ENCODE measurements at regions not wholly inside any gene's neighbourhood (a gene's known extent, or its start where the extent isn't known, plus 50 kb on each side); places are given as distances from the start of the nearest gene placed in this dataset.

GRCh38 chr16:52705122-52705521 lies 158.2 kb upstream of the TOX3 start:
- Histone ChIP-seq H3K27ac (no peak overlapping the region), H3K9me3 (no peaks in the 10 kb centered on the region), H3K4me3 (no peak overlapping the region), H3K4me1 (no peaks in the 10 kb centered on the region), H3K27me3 (no peaks in the 10 kb centered on the region), H3K36me3 (no peaks in the 10 kb centered on the region)
- no peak for TF ChIP-seq EP300 (IDR thresholded peaks at IDR 0.05)
- 35 to 54% methylated on average over 5 of the region's 5 CpGs for WGBS, 2 donors
- no peak for DNase-seq (ENCODE audit: low spot score in 2 of 2)

DNA sequence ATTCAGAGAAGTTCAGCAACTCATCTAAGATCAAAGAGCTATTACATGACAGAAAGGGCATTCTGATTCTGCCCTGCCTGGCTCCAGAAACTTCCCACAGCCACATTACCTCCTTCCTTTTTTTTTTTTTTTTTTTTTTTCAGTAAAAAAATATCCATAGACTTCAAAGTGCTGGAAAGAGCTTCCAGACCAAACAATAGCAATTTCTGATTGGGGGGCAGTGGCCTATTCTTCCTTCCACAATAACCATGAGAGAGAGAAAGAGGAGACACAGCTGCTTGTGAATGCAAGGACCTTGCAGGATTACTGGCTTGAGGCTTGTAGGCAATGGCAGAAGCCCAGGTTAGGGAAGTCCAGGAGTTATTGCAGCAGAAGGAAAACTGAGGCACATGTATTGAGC lies 151.0 kb upstream of the TOX3 start:
- Histone ChIP-seq H3K9me3 (peaks cover 0 to 8% (median 0%) of the 10 kb centered on the region in 4 donors), H3K27me3 (no peaks in the 10 kb centered on the region), H3K36me3 (no peaks in the 10 kb centered on the region), H3K4me1 (no peaks in the 10 kb centered on the region), H3K27ac (no peak overlapping the region), H3K4me3 (no peak overlapping the region)
- DNase-seq (ENCODE audit: low spot score in 2 of 2): no peak
- TF ChIP-seq, protein P1, sequence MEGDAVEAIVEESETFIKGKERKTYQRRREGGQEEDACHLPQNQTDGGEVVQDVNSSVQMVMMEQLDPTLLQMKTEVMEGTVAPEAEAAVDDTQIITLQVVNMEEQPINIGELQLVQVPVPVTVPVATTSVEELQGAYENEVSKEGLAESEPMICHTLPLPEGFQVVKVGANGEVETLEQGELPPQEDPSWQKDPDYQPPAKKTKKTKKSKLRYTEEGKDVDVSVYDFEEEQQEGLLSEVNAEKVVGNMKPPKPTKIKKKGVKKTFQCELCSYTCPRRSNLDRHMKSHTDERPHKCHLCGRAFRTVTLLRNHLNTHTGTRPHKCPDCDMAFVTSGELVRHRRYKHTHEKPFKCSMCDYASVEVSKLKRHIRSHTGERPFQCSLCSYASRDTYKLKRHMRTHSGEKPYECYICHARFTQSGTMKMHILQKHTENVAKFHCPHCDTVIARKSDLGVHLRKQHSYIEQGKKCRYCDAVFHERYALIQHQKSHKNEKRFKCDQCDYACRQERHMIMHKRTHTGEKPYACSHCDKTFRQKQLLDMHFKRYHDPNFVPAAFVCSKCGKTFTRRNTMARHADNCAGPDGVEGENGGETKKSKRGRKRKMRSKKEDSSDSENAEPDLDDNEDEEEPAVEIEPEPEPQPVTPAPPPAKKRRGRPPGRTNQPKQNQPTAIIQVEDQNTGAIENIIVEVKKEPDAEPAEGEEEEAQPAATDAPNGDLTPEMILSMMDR (IDR thresholded peaks at IDR 0.05): no peak
- TF ChIP-seq POLR2A (IDR thresholded peaks at IDR 0.05) (no peak), EP300 (IDR thresholded peaks at IDR 0.05) (no peak)

- Histone ChIP-seq H3K9me3 (peaks cover 0 to 21% (median 5%) of the 10 kb centered on the region in 4 donors), H3K4me1 (no peaks in the 10 kb centered on the region), H3K27ac (no peak overlapping the region), H3K4me3 (no peak overlapping the region), H3K36me3 (no peaks in the 10 kb centered on the region), H3K27me3 (no peaks in the 10 kb centered on the region)
- DNase-seq (ENCODE audit: low spot score in 2 of 2): no peak
- WGBS, 2 donors: 91 to 97% methylated on average over 3 of the region's 3 CpGs
- TF ChIP-seq EP300 (IDR thresholded peaks at IDR 0.05) (no peak), POLR2A (IDR thresholded peaks at IDR 0.05) (no peak)
- TF ChIP-seq, protein P1 (IDR thresholded peaks at IDR 0.05): no peak
Measured at GRCh38 chr16:52696126-52696525, 149.2 kb upstream of the TOX3 start.

DNA sequence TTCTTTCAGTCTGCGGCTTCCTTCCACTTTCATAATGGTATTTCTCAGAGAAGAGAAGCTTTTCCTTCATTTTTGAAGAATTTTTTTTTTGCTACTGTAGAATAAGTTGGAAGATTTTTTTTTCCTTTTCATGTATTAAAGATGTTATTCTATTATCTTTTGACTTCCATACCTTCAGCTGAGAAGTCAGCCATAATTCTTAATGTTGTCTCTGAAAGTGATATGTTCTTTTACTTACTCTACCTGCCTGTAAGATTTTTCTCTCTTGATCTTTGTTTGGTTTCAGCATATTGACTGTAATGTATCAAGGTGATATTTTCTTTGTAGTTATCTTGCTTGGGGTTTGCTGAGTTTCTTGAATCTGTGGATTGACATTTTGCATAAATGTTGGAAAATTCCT lies 143.5 kb upstream of the TOX3 start:
- TF ChIP-seq EP300 (IDR thresholded peaks at IDR 0.05): no peak
- TF ChIP-seq, protein P1 (IDR thresholded peaks at IDR 0.05): no peak
- TF ChIP-seq POLR2A (IDR thresholded peaks at IDR 0.05): no peak
- no peaks in the 10 kb centered on the region for H3K36me3 ChIP-seq
- WGBS, 2 donors: 84 to 87% methylated on average over 1 of the region's 1 CpG
- H3K4me3 ChIP-seq: no peak overlapping the region
- no peak overlapping the region for H3K27ac ChIP-seq
- no peaks in the 10 kb centered on the region for H3K27me3 ChIP-seq
- no peaks in the 10 kb centered on the region for H3K4me1 ChIP-seq
- H3K9me3 ChIP-seq: peaks cover 0 to 34% (median 9%) of the 10 kb centered on the region in 4 donors
- no peak for DNase-seq (ENCODE audit: low spot score in 2 of 2)

GRCh38 chr16:52680993-52681392 lies 134.1 kb upstream of the TOX3 start:
- TF ChIP-seq, protein P1 (IDR thresholded peaks at IDR 0.05): no peak
- TF ChIP-seq EP300 (IDR thresholded peaks at IDR 0.05) (no peak), POLR2A (IDR thresholded peaks at IDR 0.05) (no peak)
- no peak for DNase-seq (ENCODE audit: low spot score in 2 of 2)

DNA sequence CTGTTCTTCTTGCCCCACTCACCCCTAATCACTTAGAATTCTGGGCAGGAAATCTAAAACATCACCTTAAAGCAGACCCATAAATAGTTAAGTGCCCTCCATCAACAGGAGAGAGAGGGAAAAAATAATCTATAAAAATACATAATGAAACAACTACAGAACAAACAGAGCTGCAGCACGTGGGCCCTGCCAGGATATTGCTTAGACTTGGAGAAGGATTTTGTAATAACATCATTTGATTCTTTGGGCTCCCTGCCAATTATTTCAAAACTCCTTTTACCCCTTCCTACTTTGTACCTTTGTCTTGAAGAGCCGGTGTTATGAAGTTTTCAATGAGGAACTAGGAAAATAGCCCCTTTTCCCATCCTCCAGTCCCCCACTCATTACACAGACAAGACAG lies 130.6 kb upstream of the TOX3 start:
- TF ChIP-seq EP300 (IDR thresholded peaks at IDR 0.05) (no peak), POLR2A (IDR thresholded peaks at IDR 0.05) (no peak)
- TF ChIP-seq, protein P1 (IDR thresholded peaks at IDR 0.05): no peak
- Histone ChIP-seq H3K4me3 (no peak overlapping the region), H3K9me3 (peaks cover 0 to 7% (median 0%) of the 10 kb centered on the region in 4 donors), H3K27ac (no peak overlapping the region), H3K4me1 (no peaks in the 10 kb centered on the region), H3K27me3 (no peaks in the 10 kb centered on the region), H3K36me3 (no peaks in the 10 kb centered on the region)
- no peak for DNase-seq (ENCODE audit: low spot score in 2 of 2)
- WGBS, 2 donors: 36 to 37% methylated on average over 2 of the region's 2 CpGs

More at GRCh38 chr16:52680993-52681392, 134.1 kb upstream of the TOX3 start:
- Histone ChIP-seq H3K9me3 (peaks cover 0 to 18% (median 0%) of the 10 kb centered on the region in 4 donors), H3K4me3 (no peak overlapping the region), H3K4me1 (no peaks in the 10 kb centered on the region), H3K27ac (no peak overlapping the region), H3K27me3 (no peaks in the 10 kb centered on the region), H3K36me3 (no peaks in the 10 kb centered on the region)
- 100% methylated on average over 1 of the region's 1 CpG for WGBS, 2 donors

Data from tibial nerve (tissue), 4 donors.